OCI-LY1 (cell line): ENCODE measurements at regions not wholly inside any gene's neighbourhood (a gene's known extent, or its start where the extent isn't known, plus 50 kb on each side); places are given as distances from the start of the nearest gene placed in this dataset.

Experiments
- CTCF ChIP-seq: fragments of 200-600 bp; sonication (generic), shearing (Covaris generic); IDR thresholded peaks from 2 replicates; pipeline ENCODE4 v1.5.1; 2017; ENCODE audit warnings: mild to moderate bottlenecking, antibody characterized with exemption, low read length, moderate library complexity, mixed read lengths
- EZH2 ChIP-seq: fragments of 200-600 bp; sonication (generic), shearing (Covaris generic); IDR thresholded peaks from 2 replicates; pipeline ENCODE4 v1.8.0; 2017; ENCODE audit warnings: borderline replicate concordance, mixed run types, mild to moderate bottlenecking, antibody characterized with exemption, low read length, moderate library complexity, mixed read lengths

GRCh38 chr11:110955776-110956175 is 243.5 kb upstream of the ARHGAP20 start:
- TF ChIP-seq CTCF (no peak), EZH2 (no peak)
